M059J (cell line): ENCODE measurements at regions not wholly inside any gene's neighbourhood (a gene's known extent, or its start where the extent isn't known, plus 50 kb on each side); places are given as distances from the start of the nearest gene placed in this dataset.

Experiments
- DNase-seq: peaks from one replicate; pipeline ENCODE4 v3.0.0-alpha.2; 2012; ENCODE audit warnings: low read depth

GRCh38 chr13:26989957-26990713 lies 181.5 kb downstream of the USP12 start:
- no peak for DNase-seq

- DNase-seq: no peak
These were observed 182.2 kb downstream of the USP12 start for GRCh38 chr13:26989261-26989956.

GRCh38 chr13:26988059-26988769 lies 183.4 kb downstream of the USP12 start:
- DNase-seq: peak; percentile 38

GRCh38 chr13:26987486-26988013 lies 184.1 kb downstream of the USP12 start:
- no peak for DNase-seq

- DNase-seq: peak; percentile 79
These were observed 186.2 kb downstream of the USP12 start for GRCh38 chr13:26985285-26985878.

GRCh38 chr13:26984337-26984736 lies 187.3 kb downstream of the USP12 start:
- no peak for DNase-seq

- peak; percentile 87 for DNase-seq
These were observed 187.9 kb downstream of the USP12 start for GRCh38 chr13:26983543-26984320.

GRCh38 chr13:26980099-26981031 lies 191.2 kb downstream of the USP12 start:
- DNase-seq: no peak

- DNase-seq: no peak
These were observed 192.3 kb downstream of the USP12 start for GRCh38 chr13:26979334-26979733.

- DNase-seq: peak; percentile 70
These were observed 193.3 kb downstream of the USP12 start for GRCh38 chr13:26978081-26978860.

- peak; percentile 85 for DNase-seq
These were observed 194.1 kb downstream of the USP12 start for GRCh38 chr13:26977541-26977940.

- DNase-seq: no peak
These were observed 195.3 kb downstream of the USP12 start for GRCh38 chr13:26976313-26976712.

- no peak for DNase-seq
These were observed 197.7 kb downstream of the USP12 start for GRCh38 chr13:26973946-26974345.

GRCh38 chr13:26973295-26973694 lies 198.3 kb downstream of the USP12 start:
- no peak for DNase-seq

- peak; percentile 67 for DNase-seq
These were observed 199.4 kb downstream of the USP12 start for GRCh38 chr13:26971990-26972887.

GRCh38 chr13:26968431-26969341 lies 202.9 kb downstream of the USP12 start:
- DNase-seq: peak; percentile 83
